ENCODE measurements at regions not wholly inside any gene's neighbourhood (a gene's known extent, or its start where the extent isn't known, plus 50 kb on each side); places are given as distances from the start of the nearest gene placed in this dataset.

GRCh38 chr21:38679534-38679933, 126.2 kb upstream of the ETS2 start:
- Histone ChIP-seq H4K20me1 (ENCODE audit: low read depth, low read length) (no peaks in the 10 kb centered on the region), H2AFZ (ENCODE audit: low read depth, low read length, severe bottlenecking) (no peak overlapping the region), H3K9me2 (replicated peaks; ENCODE audit: insufficient read depth, low read length) (no peaks in the 10 kb centered on the region), H3K9me3 (ENCODE audit: insufficient read depth, low read length) (no peaks in the 10 kb centered on the region), H3K36me3 (ENCODE audit: low read length) (no peaks in the 10 kb centered on the region), H3K4me2 (ENCODE audit: low read depth, low read length, poor library complexity, severe bottlenecking) (no peak overlapping the region), H3F3A (ENCODE audit: insufficient read depth) (no peaks in the 10 kb centered on the region), H3K79me2 (ENCODE audit: insufficient read depth, low read length) (no peaks in the 10 kb centered on the region), H3K9ac (ENCODE audit: low read length) (no peak overlapping the region), H3K4me3 (ENCODE audit: insufficient read depth, low read length, poor library complexity, severe bottlenecking) (no peak overlapping the region), H3K27ac (ENCODE audit: low read depth, low read length) (no peak overlapping the region), H3K27me3 (ENCODE audit: low read length) (no peaks in the 10 kb centered on the region)
- TF ChIP-seq EZH2phosphoT487 (conservative IDR thresholded peaks at IDR 0.05; ENCODE audit: low read length) (no peak), CTCF (IDR thresholded peaks at IDR 0.05; ENCODE audit: insufficient read depth, low read length, poor library complexity, severe bottlenecking) (no peak)

- Histone ChIP-seq H3K9ac (ENCODE audit: low read length) (no peak overlapping the region), H3K9me3 (ENCODE audit: insufficient read depth, low read length) (no peaks in the 10 kb centered on the region), H3K27ac (ENCODE audit: low read depth, low read length) (no peak overlapping the region), H3K4me3 (ENCODE audit: insufficient read depth, low read length, poor library complexity, severe bottlenecking) (no peak overlapping the region), H4K20me1 (ENCODE audit: low read depth, low read length) (no peaks in the 10 kb centered on the region), H2AFZ (ENCODE audit: low read depth, low read length, severe bottlenecking) (no peak overlapping the region), H3K27me3 (ENCODE audit: low read length) (no peaks in the 10 kb centered on the region), H3F3A (ENCODE audit: insufficient read depth) (no peaks in the 10 kb centered on the region), H3K9me2 (replicated peaks; ENCODE audit: insufficient read depth, low read length) (no peaks in the 10 kb centered on the region), H3K79me2 (ENCODE audit: insufficient read depth, low read length) (no peaks in the 10 kb centered on the region), H3K4me2 (ENCODE audit: low read depth, low read length, poor library complexity, severe bottlenecking) (no peak overlapping the region), H3K36me3 (ENCODE audit: low read length) (no peaks in the 10 kb centered on the region)
- no peak for TF ChIP-seq EZH2phosphoT487 (conservative IDR thresholded peaks at IDR 0.05; ENCODE audit: low read length)
- no peak for TF ChIP-seq CTCF (IDR thresholded peaks at IDR 0.05; ENCODE audit: insufficient read depth, low read length, poor library complexity, severe bottlenecking)
These were observed 125.3 kb upstream of the ETS2 start for GRCh38 chr21:38680401-38680800.

- Histone ChIP-seq H3K9ac (ENCODE audit: low read length) (no peak overlapping the region), H3K9me3 (ENCODE audit: insufficient read depth, low read length) (no peaks in the 10 kb centered on the region), H3K4me3 (ENCODE audit: insufficient read depth, low read length, poor library complexity, severe bottlenecking) (no peak overlapping the region), H3K4me2 (ENCODE audit: low read depth, low read length, poor library complexity, severe bottlenecking) (no peak overlapping the region), H2AFZ (ENCODE audit: low read depth, low read length, severe bottlenecking) (no peak overlapping the region), H3K36me3 (ENCODE audit: low read length) (no peaks in the 10 kb centered on the region), H4K20me1 (ENCODE audit: low read depth, low read length) (no peaks in the 10 kb centered on the region), H3K79me2 (ENCODE audit: insufficient read depth, low read length) (no peaks in the 10 kb centered on the region), H3K27me3 (ENCODE audit: low read length) (0 out of 2 replicates have a peak, but pooled peaks cover 4% of the 10 kb centered on the region), H3K9me2 (replicated peaks; ENCODE audit: insufficient read depth, low read length) (no peaks in the 10 kb centered on the region), H3K27ac (ENCODE audit: low read depth, low read length) (no peak overlapping the region), H3F3A (ENCODE audit: insufficient read depth) (no peaks in the 10 kb centered on the region)
- TF ChIP-seq EZH2phosphoT487 (conservative IDR thresholded peaks at IDR 0.05; ENCODE audit: low read length) (no peak), CTCF (IDR thresholded peaks at IDR 0.05; ENCODE audit: insufficient read depth, low read length, poor library complexity, severe bottlenecking) (no peak)
These were observed 122.5 kb upstream of the ETS2 start for GRCh38 chr21:38683222-38683621.

Measured in SU-DHL-6 (cell line).